Body of pancreas (tissue), 4 donors: ENCODE measurements at regions not wholly inside any gene's neighbourhood (a gene's known extent, or its start where the extent isn't known, plus 50 kb on each side); places are given as distances from the start of the nearest gene placed in this dataset.

ENCODE experiments used
- ATAC-seq: fragments of 150-250 bp; one replicate; pipeline ENCODE4 v1.9.1; 2016
- DNase-seq, 4 donors: peaks; one replicate each; pipeline ENCODE4 v3.0.0-alpha.2; 2019
- H3K27ac ChIP-seq, 4 donors: fragments of 200-600 bp; sonication (generic); 1 replicate in 3 of 4; 2 replicates in 1 of 4; pipeline versions ENCODE4 v1.5.1 to v1.6.1; 2016 to 2019; ENCODE audit warnings: mild to moderate bottlenecking in 1 of 4, mixed read lengths in 1 of 4, moderate library complexity in 1 of 4
- H3K27me3 ChIP-seq, 2 donors: fragments of 200-600 bp; sonication (generic); one replicate each; pipeline ENCODE4 v1.6.0; 2016; ENCODE audit warnings: mild to moderate bottlenecking in 1 of 2
- H3K36me3 ChIP-seq, 2 donors: fragments of 200-600 bp; sonication (generic); replicated peaks in 1 of 2; 2 replicates each; pipeline ENCODE4 v1.5.1; 2016; ENCODE audit warnings: low read depth in 2 of 2; ENCODE audit not compliant: insufficient read depth in 1 of 2
- H3K4me1 ChIP-seq: fragments of 200-600 bp; sonication (generic); one replicate; pipeline ENCODE4 v1.6.0; 2016
- H3K4me3 ChIP-seq, 2 donors: fragments of 200-600 bp; sonication (generic); 1 replicate in 1 of 2; 2 replicates in 1 of 2; pipeline ENCODE4 v1.5.1; 2016 to 2019
- H3K9me3 ChIP-seq, 3 donors: fragments of 200-600 bp; sonication (generic); 1 replicate in 2 of 3; 2 replicates in 1 of 3; pipeline ENCODE4 v1.5.1; 2016
- POLR2A ChIP-seq, 3 donors: fragments of 450-650 bp; IDR thresholded peaks; one replicate each; pipeline ENCODE4 v1.6.1; 2016; ENCODE audit warnings: antibody characterized with exemption in 3 of 3, mild to moderate bottlenecking in 2 of 3
- WGBS, 2 donors: methylation state at CpG; one replicate each; pipeline ENCODE4 v1.1.5; 2017; 5-methylcytosine and 5-hydroxymethylcytosine counted together
- intact Hi-C: fragments of 100-400 bp; cut with DNase I; formaldehyde crosslinking; loops from one replicate; pipeline ENCODE4 v1.15.1; 2023
- TF ChIP-seq, protein P1 (sequence below), 7 experiments: fragments of 450-650 bp in 4 of 7; fragments of 200-600 bp in 3 of 7; sonication (generic) in 3 of 7; IDR thresholded peaks; one replicate each; pipeline ENCODE4 v1.5.1; 2016 to 2019; ENCODE audit warnings: antibody characterized with exemption in 7 of 7

DNA sequence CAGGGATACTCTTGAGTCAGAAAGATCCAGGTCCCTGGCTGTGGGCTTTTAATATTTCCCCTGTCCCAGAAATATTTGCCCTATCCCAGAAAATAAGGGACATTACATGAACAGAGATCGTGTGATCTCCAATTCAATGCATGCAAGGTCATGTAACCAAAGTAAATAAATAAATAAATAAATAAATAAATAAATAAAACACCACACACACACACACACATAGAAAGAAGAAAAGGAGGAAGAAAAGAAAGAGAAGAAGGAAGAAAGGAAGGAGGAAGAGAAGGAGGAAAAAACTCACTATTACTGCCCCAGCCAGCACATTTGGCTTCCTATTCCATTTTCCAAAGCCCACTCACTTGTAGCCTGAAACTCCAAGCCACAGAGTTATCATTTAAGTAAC lies 117.9 kb upstream of the CFAP20DC start:
- H3K36me3 ChIP-seq = no peaks in the 10 kb centered on the region
- TF ChIP-seq POLR2A (IDR thresholded peaks at IDR 0.05) = no peak
- TF ChIP-seq, protein P1, sequence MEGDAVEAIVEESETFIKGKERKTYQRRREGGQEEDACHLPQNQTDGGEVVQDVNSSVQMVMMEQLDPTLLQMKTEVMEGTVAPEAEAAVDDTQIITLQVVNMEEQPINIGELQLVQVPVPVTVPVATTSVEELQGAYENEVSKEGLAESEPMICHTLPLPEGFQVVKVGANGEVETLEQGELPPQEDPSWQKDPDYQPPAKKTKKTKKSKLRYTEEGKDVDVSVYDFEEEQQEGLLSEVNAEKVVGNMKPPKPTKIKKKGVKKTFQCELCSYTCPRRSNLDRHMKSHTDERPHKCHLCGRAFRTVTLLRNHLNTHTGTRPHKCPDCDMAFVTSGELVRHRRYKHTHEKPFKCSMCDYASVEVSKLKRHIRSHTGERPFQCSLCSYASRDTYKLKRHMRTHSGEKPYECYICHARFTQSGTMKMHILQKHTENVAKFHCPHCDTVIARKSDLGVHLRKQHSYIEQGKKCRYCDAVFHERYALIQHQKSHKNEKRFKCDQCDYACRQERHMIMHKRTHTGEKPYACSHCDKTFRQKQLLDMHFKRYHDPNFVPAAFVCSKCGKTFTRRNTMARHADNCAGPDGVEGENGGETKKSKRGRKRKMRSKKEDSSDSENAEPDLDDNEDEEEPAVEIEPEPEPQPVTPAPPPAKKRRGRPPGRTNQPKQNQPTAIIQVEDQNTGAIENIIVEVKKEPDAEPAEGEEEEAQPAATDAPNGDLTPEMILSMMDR (IDR thresholded peaks at IDR 0.05) = no peak
- no peaks in the 10 kb centered on the region for H3K9me3 ChIP-seq
- no peak overlapping the region for H3K27ac ChIP-seq
- H3K4me1 ChIP-seq = no peaks in the 10 kb centered on the region
- WGBS, 2 donors = 80 to 89% methylated on average over 1 of the region's 1 CpG
- ATAC-seq = no peak
- no peak for DNase-seq
- intact Hi-C loops = no loop called here
- H3K27me3 ChIP-seq = no peaks in the 10 kb centered on the region
- no peak overlapping the region for H3K4me3 ChIP-seq

DNA sequence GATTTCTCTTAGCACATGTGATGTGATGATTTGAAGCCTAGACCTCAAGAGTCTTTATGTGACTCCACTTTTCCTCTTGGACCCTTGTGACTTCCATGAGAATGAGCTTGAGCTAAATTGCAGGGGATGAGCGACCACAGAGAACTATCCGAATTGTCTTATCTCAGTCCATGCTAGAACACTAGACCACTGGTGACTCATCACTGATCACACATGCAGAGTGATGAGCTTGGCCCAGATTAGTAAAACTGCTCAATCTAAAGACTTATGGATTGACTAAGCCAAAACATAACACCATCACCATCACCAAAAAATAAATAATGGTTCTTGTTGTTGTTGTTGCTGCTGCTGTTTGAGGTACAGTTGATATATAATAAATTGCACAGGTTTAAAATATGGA lies 114.1 kb upstream of the CFAP20DC start:
- Histone ChIP-seq H3K4me1 (no peaks in the 10 kb centered on the region), H3K27me3 (no peaks in the 10 kb centered on the region), H3K4me3 (no peak overlapping the region), H3K36me3 (no peaks in the 10 kb centered on the region), H3K9me3 (no peaks in the 10 kb centered on the region), H3K27ac (no peak overlapping the region)
- 75 to 91% methylated on average over 2 of the region's 2 CpGs for WGBS, 2 donors
- ATAC-seq (no peak), DNase-seq (no peak)
- TF ChIP-seq, protein P1 (IDR thresholded peaks at IDR 0.05) = no peak
- no peak for TF ChIP-seq POLR2A (IDR thresholded peaks at IDR 0.05)
- intact Hi-C loops = no loop called here

DNA sequence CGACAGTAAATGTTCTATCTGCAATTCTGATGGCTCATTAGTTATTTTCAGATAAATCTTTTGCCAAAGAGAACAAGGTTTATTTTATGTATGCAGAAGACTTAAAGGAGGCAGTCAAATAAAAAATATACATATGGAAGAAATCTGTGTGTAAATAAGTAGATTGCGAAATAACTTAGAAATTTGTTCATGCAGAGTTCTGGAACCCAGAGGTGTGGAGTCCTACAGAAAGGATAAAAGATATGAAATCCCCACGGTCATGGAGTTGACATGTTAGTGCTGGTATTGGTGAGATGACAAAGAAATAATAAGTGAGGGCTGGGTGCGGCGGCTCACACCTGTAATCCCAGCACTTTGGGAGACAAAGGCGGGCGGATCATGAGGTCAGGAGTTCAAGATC lies 111.2 kb upstream of the CFAP20DC start:
- no peak for ATAC-seq
- no peaks in the 10 kb centered on the region for H3K27me3 ChIP-seq
- TF ChIP-seq, protein P1 (IDR thresholded peaks at IDR 0.05) = no peak
- no peak for TF ChIP-seq POLR2A (IDR thresholded peaks at IDR 0.05)
- no peak overlapping the region for H3K4me3 ChIP-seq
- H3K4me1 ChIP-seq = no peaks in the 10 kb centered on the region
- WGBS, 2 donors = 91 to 94% methylated on average over 7 of the region's 7 CpGs
- H3K27ac ChIP-seq = no peak overlapping the region
- H3K36me3 ChIP-seq = no peaks in the 10 kb centered on the region
- H3K9me3 ChIP-seq = no peaks in the 10 kb centered on the region
- no peak for DNase-seq
- intact Hi-C loops = no loop called here

DNA sequence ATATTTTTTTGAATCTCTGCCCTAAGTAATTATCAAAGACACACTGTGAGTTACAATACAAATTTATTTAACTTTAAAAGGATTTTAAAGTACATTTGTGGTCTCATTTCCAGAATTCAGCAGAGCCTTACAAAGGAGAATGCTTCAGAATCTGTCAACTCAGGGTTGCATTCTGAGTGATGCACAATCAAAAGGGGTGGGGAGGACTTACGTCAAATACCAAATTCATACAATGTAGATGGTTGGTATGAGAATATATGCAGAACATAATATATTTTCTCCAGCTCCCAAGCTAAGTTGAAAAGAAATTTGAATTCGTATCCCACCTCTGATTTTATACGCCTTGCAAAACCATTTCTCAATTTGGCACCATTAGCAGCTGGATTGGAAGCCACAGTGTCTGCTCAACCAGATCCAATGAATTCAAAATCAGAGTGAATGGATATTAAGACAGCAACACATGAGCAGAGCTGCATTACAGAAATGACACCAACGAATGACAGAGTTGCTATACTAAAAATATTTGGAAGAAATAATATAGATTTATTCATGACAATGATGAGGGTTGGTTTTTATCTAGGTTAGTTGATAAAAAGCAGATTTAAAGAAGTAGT lies 110.4 kb upstream of the CFAP20DC start:
- no peak overlapping the region for H3K4me3 ChIP-seq
- H3K27ac ChIP-seq = no peak overlapping the region
- H3K9me3 ChIP-seq = no peaks in the 10 kb centered on the region
- whole genome bisulfite sequencing, 2 donors = 74 to 79% methylated on average over 4 of the region's 4 CpGs
- no peaks in the 10 kb centered on the region for H3K36me3 ChIP-seq
- no peaks in the 10 kb centered on the region for H3K4me1 ChIP-seq
- DNase-seq (no peak), ATAC-seq (no peak)
- intact Hi-C loops = no loop called here
- no peaks in the 10 kb centered on the region for H3K27me3 ChIP-seq
- TF ChIP-seq, protein P1 (IDR thresholded peaks at IDR 0.05) = no peak
- TF ChIP-seq POLR2A (IDR thresholded peaks at IDR 0.05) = no peak

DNA sequence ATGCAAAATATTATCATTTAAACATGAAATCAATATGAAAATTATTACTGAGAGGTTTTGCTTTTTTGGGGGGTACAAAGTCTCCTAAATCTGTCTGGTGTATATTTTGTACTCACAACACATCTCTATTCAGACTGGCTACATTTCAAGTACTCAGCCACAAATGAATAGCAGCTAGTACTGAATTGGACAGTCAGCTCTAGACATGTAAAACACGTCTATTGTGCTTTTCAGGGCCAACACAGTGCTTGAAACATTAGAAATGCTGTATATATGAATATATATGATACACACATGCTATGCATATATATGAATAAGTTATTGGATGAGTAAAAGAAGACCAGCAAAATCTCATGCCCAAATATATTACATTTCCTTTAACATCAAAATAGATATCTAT lies 103.8 kb upstream of the CFAP20DC start:
- Histone ChIP-seq H3K4me1 (no peaks in the 10 kb centered on the region), H3K9me3 (no peaks in the 10 kb centered on the region), H3K27ac (no peak overlapping the region), H3K36me3 (no peaks in the 10 kb centered on the region), H3K4me3 (no peak overlapping the region), H3K27me3 (no peaks in the 10 kb centered on the region)
- DNase-seq (no peak), ATAC-seq (no peak)
- WGBS, 2 donors = 29 to 64% methylated on average over 1 of the region's 1 CpG
- intact Hi-C loops = no loop called here
- TF ChIP-seq, protein P1 (IDR thresholded peaks at IDR 0.05) = no peak
- TF ChIP-seq POLR2A (IDR thresholded peaks at IDR 0.05) = no peak
